ENCODE measurements at regions not wholly inside any gene's neighbourhood (a gene's known extent, or its start where the extent isn't known, plus 50 kb on each side); places are given as distances from the start of the nearest gene placed in this dataset.
"Not testable (repeated sequence)": the region's sequence is repeated elsewhere in the genome, so short reads cannot be mapped to it uniquely, and the experiment has no call there.

- Mint-ChIP-seq H3K9me3 (peaks cover 13% of the 10 kb centered on the region), H3K27ac (no peak overlapping the region), H3K36me3 (ENCODE audit: low read depth) (no peaks in the 10 kb centered on the region), H3K4me3 (no peak overlapping the region), H3K4me1 (ENCODE audit: low read depth) (no peaks in the 10 kb centered on the region), H3K27me3 (ENCODE audit: low read depth) (no peaks in the 10 kb centered on the region)
- no peak for DNase-seq (ENCODE audit: low spot score)
Observed at GRCh38 chr11:80745416-80745815, 1304.6 kb upstream of the TENM4 start.

GRCh38 chr11:80733790-80734189, 1293.0 kb upstream of the TENM4 start:
- H3K36me3 Mint-ChIP-seq (ENCODE audit: low read depth) = no peaks in the 10 kb centered on the region
- no peak overlapping the region for H3K27ac Mint-ChIP-seq
- no peaks in the 10 kb centered on the region for H3K4me1 Mint-ChIP-seq (ENCODE audit: low read depth)
- no peaks in the 10 kb centered on the region for H3K27me3 Mint-ChIP-seq (ENCODE audit: low read depth)
- H3K9me3 Mint-ChIP-seq = peaks cover 13% of the 10 kb centered on the region
- no peak overlapping the region for H3K4me3 Mint-ChIP-seq
- no peak for DNase-seq (ENCODE audit: low spot score)

DNA sequence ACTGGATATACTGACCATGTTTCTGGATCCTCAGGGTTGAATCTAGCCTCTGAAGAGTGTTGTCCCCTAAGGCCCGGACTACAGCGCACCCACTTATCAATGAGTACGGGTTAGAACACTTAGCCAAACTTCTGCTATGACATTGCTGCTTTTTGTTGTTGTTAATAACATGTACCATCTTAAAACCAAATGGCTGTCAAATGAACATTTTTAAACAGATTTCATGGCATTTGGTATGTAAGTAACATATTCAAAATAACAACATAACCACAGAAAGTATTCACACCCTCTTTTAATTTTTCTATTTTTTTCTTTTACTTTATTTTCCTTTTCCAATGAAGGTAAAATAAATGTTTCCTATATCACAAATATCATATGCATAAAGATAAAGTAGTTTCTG, 1292.5 kb upstream of the TENM4 start:
- H3K4me1 Mint-ChIP-seq (ENCODE audit: low read depth) = no peaks in the 10 kb centered on the region
- H3K4me3 Mint-ChIP-seq = no peak overlapping the region
- no peaks in the 10 kb centered on the region for H3K36me3 Mint-ChIP-seq (ENCODE audit: low read depth)
- H3K9me3 Mint-ChIP-seq = peaks cover 12% of the 10 kb centered on the region
- no peaks in the 10 kb centered on the region for H3K27me3 Mint-ChIP-seq (ENCODE audit: low read depth)
- no peak overlapping the region for H3K27ac Mint-ChIP-seq
- no peak for DNase-seq (ENCODE audit: low spot score)

- peaks cover 5% of the 10 kb centered on the region for H3K9me3 Mint-ChIP-seq
- H3K4me3 Mint-ChIP-seq = no peak overlapping the region
- H3K27me3 Mint-ChIP-seq (ENCODE audit: low read depth) = no peaks in the 10 kb centered on the region
Observed at GRCh38 chr11:80727315-80727714, 1286.5 kb upstream of the TENM4 start.

GRCh38 chr11:80726236-80726635, 1285.4 kb upstream of the TENM4 start:
- DNase-seq (ENCODE audit: low spot score) = no peak
- H3K27ac Mint-ChIP-seq = no peak overlapping the region
- no peaks in the 10 kb centered on the region for H3K4me1 Mint-ChIP-seq (ENCODE audit: low read depth)
- H3K36me3 Mint-ChIP-seq (ENCODE audit: low read depth) = no peaks in the 10 kb centered on the region
- H3K9me3 Mint-ChIP-seq = peaks cover 4% of the 10 kb centered on the region
- no peaks in the 10 kb centered on the region for H3K27me3 Mint-ChIP-seq (ENCODE audit: low read depth)
- H3K4me3 Mint-ChIP-seq = no peak overlapping the region

More at GRCh38 chr11:80727315-80727714, 1286.5 kb upstream of the TENM4 start:
- H3K27ac Mint-ChIP-seq = no peak overlapping the region
- DNase-seq (ENCODE audit: low spot score) = no peak
- H3K36me3 Mint-ChIP-seq (ENCODE audit: low read depth) = no peaks in the 10 kb centered on the region
- H3K4me1 Mint-ChIP-seq (ENCODE audit: low read depth) = no peaks in the 10 kb centered on the region

DNA sequence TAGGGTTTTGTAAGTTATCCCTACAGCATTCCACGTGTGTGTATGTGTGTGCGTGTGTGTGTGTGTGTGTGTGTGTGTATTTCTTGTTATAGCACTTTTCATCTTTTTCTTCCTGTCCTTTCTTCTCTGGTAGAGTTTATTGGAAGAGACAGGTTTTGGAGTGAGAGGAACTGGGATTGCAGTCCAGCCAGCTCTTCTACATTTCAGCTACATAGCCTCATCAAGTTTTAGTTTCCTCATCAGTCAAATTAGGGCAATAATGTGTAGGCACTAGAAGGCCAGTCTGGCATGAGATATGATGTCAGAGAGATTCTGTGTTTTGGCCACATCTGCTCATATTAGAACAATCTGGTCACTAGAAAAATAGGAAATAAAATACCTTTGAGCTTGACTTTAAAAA, 1283.5 kb upstream of the TENM4 start:
- Mint-ChIP-seq H3K36me3 (ENCODE audit: low read depth) (no peaks in the 10 kb centered on the region), H3K27ac (no peak overlapping the region), H3K27me3 (ENCODE audit: low read depth) (no peaks in the 10 kb centered on the region), H3K4me1 (ENCODE audit: low read depth) (no peaks in the 10 kb centered on the region), H3K4me3 (no peak overlapping the region), H3K9me3 (peaks cover 7% of the 10 kb centered on the region)
- DNase-seq (ENCODE audit: low spot score) = no peak

GRCh38 chr11:80722629-80723028, 1281.8 kb upstream of the TENM4 start:
- Mint-ChIP-seq H3K4me3 (no peak overlapping the region), H3K9me3 (peaks cover 12% of the 10 kb centered on the region), H3K27me3 (ENCODE audit: low read depth) (no peaks in the 10 kb centered on the region), H3K27ac (no peak overlapping the region), H3K36me3 (ENCODE audit: low read depth) (no peaks in the 10 kb centered on the region), H3K4me1 (ENCODE audit: low read depth) (no peaks in the 10 kb centered on the region)
- DNase-seq (ENCODE audit: low spot score) = no peak

GRCh38 chr11:80720295-80720694, 1279.5 kb upstream of the TENM4 start:
- no peak for DNase-seq (ENCODE audit: low spot score)
- Mint-ChIP-seq H3K4me1 (ENCODE audit: low read depth) (no peaks in the 10 kb centered on the region), H3K27me3 (ENCODE audit: low read depth) (no peaks in the 10 kb centered on the region), H3K27ac (no peak overlapping the region), H3K36me3 (ENCODE audit: low read depth) (no peaks in the 10 kb centered on the region), H3K9me3 (peaks cover 12% of the 10 kb centered on the region), H3K4me3 (no peak overlapping the region)

DNA sequence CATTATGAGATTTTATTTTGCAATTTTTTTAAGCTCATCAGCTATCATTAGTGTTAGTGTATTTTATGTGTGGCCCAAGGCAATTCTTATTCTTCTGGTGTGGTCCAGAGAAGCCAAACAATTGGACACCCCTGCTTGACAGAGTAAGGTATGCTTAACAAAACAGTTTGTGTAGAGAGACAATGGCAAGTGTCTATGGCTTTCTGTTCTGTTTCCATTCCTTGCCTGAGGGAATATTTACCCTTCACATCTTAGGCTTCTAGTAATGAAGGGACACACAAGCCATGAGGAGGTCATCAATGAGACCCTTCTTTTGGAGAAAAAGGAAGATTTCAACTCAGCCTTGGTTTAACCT, 1278.4 kb upstream of the TENM4 start:
- H3K4me3 Mint-ChIP-seq = no peak overlapping the region
- no peak for DNase-seq (ENCODE audit: low spot score)

GRCh38 chr11:80718611-80719291, 1277.9 kb upstream of the TENM4 start:
- Mint-ChIP-seq H3K4me1 (ENCODE audit: low read depth) (no peaks in the 10 kb centered on the region), H3K36me3 (ENCODE audit: low read depth) (no peaks in the 10 kb centered on the region), H3K9me3 (peaks cover 13% of the 10 kb centered on the region), H3K27me3 (ENCODE audit: low read depth) (no peaks in the 10 kb centered on the region), H3K4me3 (no peak overlapping the region), H3K27ac (no peak overlapping the region)
- no peak for DNase-seq (ENCODE audit: low spot score)

More for the DNA sequence above, 1278.4 kb upstream of the TENM4 start:
- H3K9me3 Mint-ChIP-seq = peaks cover 12% of the 10 kb centered on the region
- no peaks in the 10 kb centered on the region for H3K36me3 Mint-ChIP-seq (ENCODE audit: low read depth)
- H3K4me1 Mint-ChIP-seq (ENCODE audit: low read depth) = no peaks in the 10 kb centered on the region
- H3K27me3 Mint-ChIP-seq (ENCODE audit: low read depth) = no peaks in the 10 kb centered on the region
- no peak overlapping the region for H3K27ac Mint-ChIP-seq

- no peaks in the 10 kb centered on the region for H3K27me3 Mint-ChIP-seq (ENCODE audit: low read depth)
- H3K36me3 Mint-ChIP-seq (ENCODE audit: low read depth) = no peaks in the 10 kb centered on the region
- peaks cover 45% of the 10 kb centered on the region for H3K9me3 Mint-ChIP-seq
- H3K4me1 Mint-ChIP-seq (ENCODE audit: low read depth) = no peaks in the 10 kb centered on the region
- DNase-seq (ENCODE audit: low spot score) = no peak
- no peak overlapping the region for H3K4me3 Mint-ChIP-seq
- no peak overlapping the region for H3K27ac Mint-ChIP-seq
Observed at GRCh38 chr11:80702264-80702663, 1261.4 kb upstream of the TENM4 start.

DNA sequence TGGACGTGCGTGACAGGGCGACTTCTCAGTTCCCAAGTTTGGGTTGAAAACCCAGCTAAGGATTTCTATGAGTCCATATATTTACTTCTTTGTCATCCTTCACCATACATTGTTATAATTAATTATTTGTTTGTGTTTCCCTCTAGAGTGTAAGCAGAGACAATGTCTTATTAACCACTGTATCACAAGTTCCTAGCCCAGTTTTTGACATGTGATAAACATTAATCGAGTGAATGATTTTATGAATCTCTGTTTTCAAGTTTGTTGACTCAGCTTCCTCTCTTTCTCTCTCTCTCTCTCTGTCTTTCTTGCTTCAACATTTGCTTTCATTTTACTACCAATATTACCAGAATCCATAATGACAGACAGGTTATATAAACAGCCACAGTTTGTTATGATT, 1259.6 kb upstream of the TENM4 start:
- Mint-ChIP-seq H3K27me3 (ENCODE audit: low read depth) (no peaks in the 10 kb centered on the region), H3K9me3 (peaks cover 47% of the 10 kb centered on the region), H3K4me1 (ENCODE audit: low read depth) (no peaks in the 10 kb centered on the region), H3K27ac (no peak overlapping the region), H3K36me3 (ENCODE audit: low read depth) (no peaks in the 10 kb centered on the region), H3K4me3 (no peak overlapping the region)
- no peak for DNase-seq (ENCODE audit: low spot score)

GRCh38 chr11:80699406-80700177, 1258.8 kb upstream of the TENM4 start:
- H3K4me1 Mint-ChIP-seq (ENCODE audit: low read depth); DNase-seq (ENCODE audit: low spot score); H3K27ac Mint-ChIP-seq; H3K27me3 Mint-ChIP-seq (ENCODE audit: low read depth); H3K4me3 Mint-ChIP-seq; H3K36me3 Mint-ChIP-seq (ENCODE audit: low read depth): not testable (repeated sequence)
- peaks cover 39% of the 10 kb centered on the region for H3K9me3 Mint-ChIP-seq

DNA sequence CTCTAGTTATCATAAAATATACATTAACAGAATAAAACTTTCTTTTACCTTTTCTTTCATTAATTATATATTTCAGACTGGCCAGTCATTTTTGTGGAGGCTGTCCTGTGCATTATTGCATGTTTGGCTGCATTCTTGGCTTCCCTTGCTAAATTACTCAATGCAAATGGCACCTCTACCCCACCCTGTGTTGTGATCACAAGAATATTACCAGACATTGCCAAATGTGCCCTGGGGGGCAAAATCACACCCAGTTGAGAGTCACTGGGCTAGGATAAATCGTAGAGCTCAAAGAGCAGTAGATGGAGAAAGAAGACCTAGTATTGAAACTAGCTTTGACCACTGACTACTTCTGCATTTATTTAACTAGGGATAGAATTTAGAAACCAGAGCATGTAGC, 1257.8 kb upstream of the TENM4 start:
- Mint-ChIP-seq H3K4me3 (no peak overlapping the region), H3K27ac (no peak overlapping the region), H3K4me1 (ENCODE audit: low read depth) (no peaks in the 10 kb centered on the region), H3K9me3 (peaks cover 35% of the 10 kb centered on the region), H3K36me3 (ENCODE audit: low read depth) (no peaks in the 10 kb centered on the region), H3K27me3 (ENCODE audit: low read depth) (no peaks in the 10 kb centered on the region)
- no peak for DNase-seq (ENCODE audit: low spot score)

GRCh38 chr11:80694385-80694784, 1253.6 kb upstream of the TENM4 start:
- Mint-ChIP-seq H3K36me3 (ENCODE audit: low read depth) (no peaks in the 10 kb centered on the region), H3K4me3 (no peak overlapping the region), H3K4me1 (ENCODE audit: low read depth) (no peaks in the 10 kb centered on the region), H3K27me3 (ENCODE audit: low read depth) (no peaks in the 10 kb centered on the region), H3K27ac (no peak overlapping the region), H3K9me3 (peaks cover 20% of the 10 kb centered on the region)
- DNase-seq (ENCODE audit: low spot score) = no peak

Measured in T-helper 2 cell treated with Interferon-gamma antibody and Interleukin-4, amounts not matched to agents 5 μg/mL and 100 μg/mL, for 36 hours (primary cell).